Esophagus squamous epithelium (tissue), 4 donors: ENCODE measurements at regions not wholly inside any gene's neighbourhood (a gene's known extent, or its start where the extent isn't known, plus 50 kb on each side); places are given as distances from the start of the nearest gene placed in this dataset.

Experiments used
- POLR2A ChIP-seq, 4 donors: fragments of 450-650 bp; IDR thresholded peaks; one replicate each; pipeline ENCODE4 v1.6.1; 2017; ENCODE audit warnings: antibody characterized with exemption in 4 of 4, mild to moderate bottlenecking in 4 of 4, moderate library complexity in 3 of 4
- TF ChIP-seq, protein P1 (sequence below), 6 experiments: fragments of 450-650 bp in 4 of 6; fragments of 200-600 bp in 2 of 6; sonication (generic) in 2 of 6; IDR thresholded peaks; one replicate each; pipeline ENCODE4 v1.5.1; 2016 to 2019; ENCODE audit warnings: antibody characterized with exemption in 6 of 6, mild to moderate bottlenecking in 4 of 6, moderate library complexity in 4 of 6

GRCh38 chr4:111360906-111361305 is 738.0 kb upstream of the PITX2 start:
- TF ChIP-seq POLR2A (IDR thresholded peaks at IDR 0.05) = no peak
- TF ChIP-seq, protein P1, sequence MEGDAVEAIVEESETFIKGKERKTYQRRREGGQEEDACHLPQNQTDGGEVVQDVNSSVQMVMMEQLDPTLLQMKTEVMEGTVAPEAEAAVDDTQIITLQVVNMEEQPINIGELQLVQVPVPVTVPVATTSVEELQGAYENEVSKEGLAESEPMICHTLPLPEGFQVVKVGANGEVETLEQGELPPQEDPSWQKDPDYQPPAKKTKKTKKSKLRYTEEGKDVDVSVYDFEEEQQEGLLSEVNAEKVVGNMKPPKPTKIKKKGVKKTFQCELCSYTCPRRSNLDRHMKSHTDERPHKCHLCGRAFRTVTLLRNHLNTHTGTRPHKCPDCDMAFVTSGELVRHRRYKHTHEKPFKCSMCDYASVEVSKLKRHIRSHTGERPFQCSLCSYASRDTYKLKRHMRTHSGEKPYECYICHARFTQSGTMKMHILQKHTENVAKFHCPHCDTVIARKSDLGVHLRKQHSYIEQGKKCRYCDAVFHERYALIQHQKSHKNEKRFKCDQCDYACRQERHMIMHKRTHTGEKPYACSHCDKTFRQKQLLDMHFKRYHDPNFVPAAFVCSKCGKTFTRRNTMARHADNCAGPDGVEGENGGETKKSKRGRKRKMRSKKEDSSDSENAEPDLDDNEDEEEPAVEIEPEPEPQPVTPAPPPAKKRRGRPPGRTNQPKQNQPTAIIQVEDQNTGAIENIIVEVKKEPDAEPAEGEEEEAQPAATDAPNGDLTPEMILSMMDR (IDR thresholded peaks at IDR 0.05) = no peak
